Cardiac fibroblast (primary cell): ENCODE measurements at regions not wholly inside any gene's neighbourhood (a gene's known extent, or its start where the extent isn't known, plus 50 kb on each side); places are given as distances from the start of the nearest gene placed in this dataset.

Experiments
- DNase-seq, 2 donors: peaks; one replicate each; pipeline versions ENCODE4 v3.0.0 to v3.0.0-alpha.2; 2010; ENCODE audit warnings: low read depth in 2 of 2
- H3K4me3 ChIP-seq, 2 donors: replicated peaks in 1 of 2; 1 replicate in 1 of 2; 2 replicates in 1 of 2; pipeline ENCODE4 v1.5.1; 2011; ENCODE audit warnings: low read depth in 2 of 2, low read length in 2 of 2, mild to moderate bottlenecking in 2 of 2, moderate library complexity in 1 of 2
- CTCF ChIP-seq: IDR thresholded peaks from one replicate; pipeline ENCODE4 v1.5.1; 2011; ENCODE audit warnings: low read depth, mild to moderate bottlenecking, low read length, inconsistent platforms

- no peak for DNase-seq
- no peak overlapping the region for H3K4me3 ChIP-seq
- no peak for TF ChIP-seq CTCF
Observed at GRCh38 chr10:60570896-60571295, 181.2 kb upstream of the ANK3 start.

DNA sequence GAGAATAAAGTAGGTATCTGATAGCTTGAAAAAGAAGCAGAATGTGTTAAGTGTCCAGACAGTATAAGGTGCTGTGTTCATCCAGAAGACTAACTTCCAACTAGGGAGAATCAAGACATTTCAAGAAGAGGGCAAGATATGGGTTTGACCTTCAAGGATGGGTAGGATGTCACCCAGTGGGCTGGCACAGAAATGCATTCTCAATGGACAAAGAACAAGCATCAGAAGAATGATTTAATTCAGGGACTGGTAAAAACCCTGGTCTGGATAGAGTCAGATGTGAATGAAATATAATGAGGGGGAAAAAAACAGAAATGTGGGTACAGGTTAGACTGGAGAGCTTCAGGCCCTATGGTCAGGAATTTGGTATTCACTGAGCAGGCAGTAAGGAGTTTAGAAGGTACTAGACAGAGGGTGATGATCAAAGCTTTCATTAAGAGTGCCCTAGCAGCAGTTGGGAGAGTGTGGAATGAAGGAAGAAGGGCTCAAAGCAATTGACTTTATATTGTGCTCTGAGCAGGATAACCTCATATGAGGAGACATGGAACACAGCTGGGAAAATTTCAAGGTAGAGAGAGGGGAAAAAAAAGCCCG lies 180.7 kb upstream of the ANK3 start:
- no peak for TF ChIP-seq CTCF
- no peak for DNase-seq
- H3K4me3 ChIP-seq: no peak overlapping the region

DNA sequence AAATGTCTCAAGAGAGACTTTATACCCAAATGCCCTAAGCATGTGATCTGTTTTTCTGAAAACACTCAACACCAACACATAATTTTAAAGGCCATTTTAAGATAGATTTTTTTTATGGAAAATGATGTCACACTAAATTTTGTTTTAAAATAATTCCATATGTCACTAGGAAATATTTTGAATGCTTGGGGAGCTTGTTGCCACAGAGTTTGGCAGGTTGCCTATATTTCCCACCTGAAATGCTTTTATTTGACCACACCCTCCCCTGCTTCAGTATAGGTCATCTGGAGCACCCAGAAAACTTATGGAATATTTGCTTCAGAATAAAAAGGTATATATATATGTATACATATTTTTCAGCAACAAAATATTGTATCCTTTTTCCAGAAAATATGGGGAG lies 180.0 kb upstream of the ANK3 start:
- no peak for TF ChIP-seq CTCF
- H3K4me3 ChIP-seq: no peak overlapping the region

GRCh38 chr10:60566096-60566495 lies 176.4 kb upstream of the ANK3 start:
- no peak for TF ChIP-seq CTCF
- H3K4me3 ChIP-seq: no peak overlapping the region
- DNase-seq: no peak

More for the DNA sequence above, 180.0 kb upstream of the ANK3 start:
- no peak for DNase-seq

GRCh38 chr10:60565492-60565891 lies 175.8 kb upstream of the ANK3 start:
- H3K4me3 ChIP-seq: no peak overlapping the region
- TF ChIP-seq CTCF: no peak
- DNase-seq: no peak

DNA sequence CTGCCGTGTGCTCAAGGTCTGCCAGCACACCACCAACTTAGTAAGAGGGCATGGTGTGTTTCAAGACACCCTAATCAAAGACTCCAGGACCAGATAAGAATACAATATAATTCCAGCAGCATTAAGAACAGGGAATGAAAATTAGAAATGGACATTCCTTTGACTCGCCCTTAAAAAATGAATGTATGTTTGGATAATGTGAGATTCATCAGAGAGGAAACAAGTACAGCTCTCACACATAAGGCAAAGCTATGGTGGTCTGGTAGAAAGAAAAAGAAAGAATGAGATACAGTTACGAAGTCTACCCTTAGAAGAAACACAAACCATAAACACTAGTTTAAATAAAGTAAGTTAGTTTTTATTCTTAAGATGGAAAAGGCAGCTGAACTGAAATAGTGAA lies 174.8 kb upstream of the ANK3 start:
- TF ChIP-seq CTCF: no peak
- H3K4me3 ChIP-seq: no peak overlapping the region
- DNase-seq: peak in 1 of 2 donors; percentile 12

DNA sequence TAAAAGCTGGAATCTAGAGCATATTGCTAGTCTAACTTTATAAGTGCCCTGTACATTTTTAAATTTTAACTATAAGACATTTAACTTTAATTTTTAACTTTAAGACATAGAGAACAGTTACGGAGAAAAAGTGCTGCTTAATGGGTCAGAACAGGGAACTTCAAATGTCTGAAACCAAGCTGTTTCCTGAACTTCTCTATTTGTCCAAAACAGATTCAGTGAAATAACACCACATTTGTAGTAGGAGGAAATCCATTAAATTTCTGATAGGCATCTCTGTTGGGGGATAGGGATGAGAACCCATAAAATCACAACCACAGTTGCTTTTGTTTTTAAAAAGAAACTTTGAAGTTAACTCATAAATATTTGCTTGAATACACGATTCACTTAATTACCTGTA lies 170.8 kb upstream of the ANK3 start:
- TF ChIP-seq CTCF: no peak
- no peak overlapping the region for H3K4me3 ChIP-seq
- no peak for DNase-seq
